ENCODE measurements at regions not wholly inside any gene's neighbourhood (a gene's known extent, or its start where the extent isn't known, plus 50 kb on each side); places are given as distances from the start of the nearest gene placed in this dataset.

GRCh38 chr1:11395616-11396015, 83.3 kb upstream of the DISP3 start:
- Histone ChIP-seq H3K36me3 (ENCODE audit: low read depth) (no peaks in the 10 kb centered on the region), H3K27me3 (ENCODE audit: insufficient read depth, poor library complexity, severe bottlenecking) (peaks cover 9% of the 10 kb centered on the region), H3K4me1 (ENCODE audit: insufficient read depth, poor library complexity, severe bottlenecking) (no peaks in the 10 kb centered on the region), H3K27ac (ENCODE audit: poor library complexity, severe bottlenecking) (no peak overlapping the region), H3K4me3 (ENCODE audit: severe bottlenecking) (no peak overlapping the region), H3K9me3 (ENCODE audit: severe bottlenecking) (no peaks in the 10 kb centered on the region)
- ATAC-seq (ENCODE audit: low read depth) (no peak), DNase-seq (ENCODE audit: low spot score) (no peak)
- no peak for TF ChIP-seq CTCF (IDR thresholded peaks at IDR 0.05; ENCODE audit: poor library complexity, severe bottlenecking)

- Histone ChIP-seq H3K27me3 (ENCODE audit: insufficient read depth, poor library complexity, severe bottlenecking) (peaks cover 2% of the 10 kb centered on the region), H3K4me3 (ENCODE audit: severe bottlenecking) (no peak overlapping the region), H3K27ac (ENCODE audit: poor library complexity, severe bottlenecking) (no peak overlapping the region), H3K9me3 (ENCODE audit: severe bottlenecking) (no peaks in the 10 kb centered on the region), H3K4me1 (ENCODE audit: insufficient read depth, poor library complexity, severe bottlenecking) (no peaks in the 10 kb centered on the region), H3K36me3 (ENCODE audit: low read depth) (no peaks in the 10 kb centered on the region)
- no peak for TF ChIP-seq CTCF (IDR thresholded peaks at IDR 0.05; ENCODE audit: poor library complexity, severe bottlenecking)
- DNase-seq (ENCODE audit: low spot score) (no peak), ATAC-seq (ENCODE audit: low read depth) (no peak)
Observed at GRCh38 chr1:11397151-11397901, 81.6 kb upstream of the DISP3 start.

- no peaks in the 10 kb centered on the region for H3K9me3 ChIP-seq (ENCODE audit: severe bottlenecking)
- TF ChIP-seq CTCF (IDR thresholded peaks at IDR 0.05; ENCODE audit: poor library complexity, severe bottlenecking), result no peak
- no peaks in the 10 kb centered on the region for H3K36me3 ChIP-seq (ENCODE audit: low read depth)
- ATAC-seq (ENCODE audit: low read depth) (no peak), DNase-seq (ENCODE audit: low spot score) (no peak)
- H3K27me3 ChIP-seq (ENCODE audit: insufficient read depth, poor library complexity, severe bottlenecking), result peaks cover 2% of the 10 kb centered on the region
- no peaks in the 10 kb centered on the region for H3K4me1 ChIP-seq (ENCODE audit: insufficient read depth, poor library complexity, severe bottlenecking)
- H3K4me3 ChIP-seq (ENCODE audit: severe bottlenecking), result no peak overlapping the region
- H3K27ac ChIP-seq (ENCODE audit: poor library complexity, severe bottlenecking), result no peak overlapping the region
Observed at GRCh38 chr1:11399250-11399649, 79.7 kb upstream of the DISP3 start.

- Histone ChIP-seq H3K27ac (ENCODE audit: poor library complexity, severe bottlenecking) (no peak overlapping the region), H3K9me3 (ENCODE audit: severe bottlenecking) (no peaks in the 10 kb centered on the region), H3K4me3 (ENCODE audit: severe bottlenecking) (no peak overlapping the region), H3K4me1 (ENCODE audit: insufficient read depth, poor library complexity, severe bottlenecking) (no peaks in the 10 kb centered on the region), H3K27me3 (ENCODE audit: insufficient read depth, poor library complexity, severe bottlenecking) (no peaks in the 10 kb centered on the region), H3K36me3 (ENCODE audit: low read depth) (no peaks in the 10 kb centered on the region)
- no peak for DNase-seq (ENCODE audit: low spot score)
- no peak for ATAC-seq (ENCODE audit: low read depth)
- no peak for TF ChIP-seq CTCF (IDR thresholded peaks at IDR 0.05; ENCODE audit: poor library complexity, severe bottlenecking)
Observed at GRCh38 chr1:11400155-11400554, 78.8 kb upstream of the DISP3 start.

- ATAC-seq (ENCODE audit: low read depth) (no peak), DNase-seq (ENCODE audit: low spot score) (no peak)
- Histone ChIP-seq H3K27me3 (ENCODE audit: insufficient read depth, poor library complexity, severe bottlenecking) (no peaks in the 10 kb centered on the region), H3K4me3 (ENCODE audit: severe bottlenecking) (no peak overlapping the region), H3K27ac (ENCODE audit: poor library complexity, severe bottlenecking) (no peak overlapping the region), H3K4me1 (ENCODE audit: insufficient read depth, poor library complexity, severe bottlenecking) (no peaks in the 10 kb centered on the region), H3K36me3 (ENCODE audit: low read depth) (no peaks in the 10 kb centered on the region), H3K9me3 (ENCODE audit: severe bottlenecking) (no peaks in the 10 kb centered on the region)
- no peak for TF ChIP-seq CTCF (IDR thresholded peaks at IDR 0.05; ENCODE audit: poor library complexity, severe bottlenecking)
Observed at GRCh38 chr1:11400567-11400966, 78.4 kb upstream of the DISP3 start.

Measured in RWPE2 (cell line).